ENCODE measurements at regions not wholly inside any gene's neighbourhood (a gene's known extent, or its start where the extent isn't known, plus 50 kb on each side); places are given as distances from the start of the nearest gene placed in this dataset.

DNA sequence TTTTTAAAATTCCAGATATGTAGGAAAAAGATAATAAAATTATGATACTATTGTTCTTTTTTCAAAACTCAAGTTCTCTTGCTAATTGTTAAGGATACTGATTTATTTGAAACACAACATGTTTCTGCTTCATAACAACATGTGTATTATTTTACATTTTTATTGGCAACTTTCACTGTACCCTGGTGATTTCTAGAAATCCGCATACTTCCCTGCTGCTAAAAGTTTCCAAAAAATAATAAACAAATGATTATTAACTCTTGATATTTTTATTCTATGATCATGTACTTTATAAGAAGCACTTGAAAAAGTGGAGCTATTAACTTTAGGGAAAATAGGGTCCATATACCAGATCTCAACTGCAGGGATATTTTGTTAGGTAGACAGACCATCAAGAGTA is 71.2 kb upstream of the HCCS start:
- Histone ChIP-seq H3K4me3 (ENCODE audit: low read depth, low read length) (no peak overlapping the region), H3K4me1 (ENCODE audit: control insufficient read depth, insufficient read depth, low read length) (no peaks in the 10 kb centered on the region), H3K9ac (ENCODE audit: low read length) (no peak overlapping the region), H3K9me3 (ENCODE audit: control insufficient read depth, insufficient read depth, low read depth, low read length) (peaks cover 2% of the 10 kb centered on the region; the same call in 1 of the 2 replicates), H3K36me3 (ENCODE audit: control insufficient read depth, insufficient read depth, low read length) (no peaks in the 10 kb centered on the region), H3K27me3 (ENCODE audit: control insufficient read depth, insufficient read depth, low read length) (peaks cover 3% of the 10 kb centered on the region; the same call in 1 of the 2 replicates), H3K27ac (ENCODE audit: low read depth, low read length) (no peak overlapping the region)

DNA sequence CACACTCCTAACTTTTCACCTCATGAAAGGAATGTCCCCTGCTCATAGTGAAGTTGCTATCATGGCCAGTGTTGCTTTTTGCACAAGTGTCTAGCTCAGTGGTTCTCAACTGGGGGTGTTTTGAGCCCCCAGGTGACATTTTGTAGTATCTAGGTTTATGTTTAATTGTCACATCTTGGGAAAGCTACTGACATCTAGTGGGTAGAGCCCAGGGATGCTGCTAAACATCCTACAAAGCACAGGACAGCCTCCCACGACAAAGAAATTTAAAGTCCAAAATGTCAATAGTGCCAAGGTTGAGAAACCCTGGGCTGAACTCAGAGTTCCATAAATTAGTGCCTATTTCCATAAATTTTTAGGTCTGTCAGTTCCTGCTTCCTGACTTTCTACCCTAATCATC is 70.7 kb upstream of the HCCS start:
- Histone ChIP-seq H3K9me3 (ENCODE audit: control insufficient read depth, insufficient read depth, low read depth, low read length) (peaks cover 3% of the 10 kb centered on the region; the same call in 1 of the 2 replicates), H3K4me1 (ENCODE audit: control insufficient read depth, insufficient read depth, low read length) (no peaks in the 10 kb centered on the region), H3K4me3 (ENCODE audit: low read depth, low read length) (no peak overlapping the region), H3K9ac (ENCODE audit: low read length) (no peak overlapping the region), H3K36me3 (ENCODE audit: control insufficient read depth, insufficient read depth, low read length) (no peaks in the 10 kb centered on the region), H3K27ac (ENCODE audit: low read depth, low read length) (no peak overlapping the region), H3K27me3 (ENCODE audit: control insufficient read depth, insufficient read depth, low read length) (peaks cover 3% of the 10 kb centered on the region; the same call in 1 of the 2 replicates)

DNA sequence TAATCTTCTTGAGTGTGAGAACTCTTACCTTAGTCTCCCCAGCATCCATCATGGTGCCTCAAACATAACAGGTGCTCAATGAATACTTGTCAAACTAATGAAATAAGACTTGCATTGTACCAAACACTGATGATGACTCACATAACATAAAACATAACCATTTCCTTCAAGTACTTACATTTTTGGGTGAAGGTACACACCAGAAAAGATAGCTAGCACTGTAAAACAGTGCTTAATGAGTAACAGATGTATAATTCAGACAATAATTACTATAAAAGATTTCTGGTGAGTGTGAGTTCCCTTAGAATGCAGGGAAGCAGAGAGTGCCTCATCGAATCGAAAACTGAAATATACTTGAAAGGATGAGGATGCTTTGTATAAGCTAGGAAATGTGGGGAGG is 70.1 kb upstream of the HCCS start:
- Histone ChIP-seq H3K36me3 (ENCODE audit: control insufficient read depth, insufficient read depth, low read length) (no peaks in the 10 kb centered on the region), H3K4me1 (ENCODE audit: control insufficient read depth, insufficient read depth, low read length) (no peaks in the 10 kb centered on the region), H3K9ac (ENCODE audit: low read length) (no peak overlapping the region), H3K9me3 (ENCODE audit: control insufficient read depth, insufficient read depth, low read depth, low read length) (peaks cover 3% of the 10 kb centered on the region; the same call in 1 of the 2 replicates), H3K27ac (ENCODE audit: low read depth, low read length) (no peak overlapping the region), H3K27me3 (ENCODE audit: control insufficient read depth, insufficient read depth, low read length) (peaks cover 3% of the 10 kb centered on the region; the same call in 1 of the 2 replicates), H3K4me3 (ENCODE audit: low read depth, low read length) (no peak overlapping the region)

DNA sequence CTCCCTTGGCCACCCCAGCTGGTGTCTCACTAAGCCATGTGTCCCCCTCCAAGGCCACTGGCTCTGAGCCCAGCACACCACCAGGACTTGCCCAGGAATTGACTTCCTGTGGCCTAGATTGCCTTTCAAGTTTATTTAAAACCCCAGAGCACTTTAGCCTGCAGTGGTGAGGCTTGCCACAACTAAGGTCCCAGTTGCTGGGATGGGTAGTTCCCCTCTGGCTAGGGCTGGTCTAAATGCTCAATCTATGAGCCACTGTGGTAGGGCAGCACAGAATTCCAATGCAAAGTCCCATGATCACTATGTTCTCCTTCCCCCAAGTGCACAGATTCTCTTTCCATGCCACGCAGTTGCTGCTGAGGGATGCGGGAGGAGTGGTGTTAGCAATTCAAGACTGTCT is 61.1 kb upstream of the HCCS start:
- H3K4me1 ChIP-seq (ENCODE audit: control insufficient read depth, insufficient read depth, low read length): no peaks in the 10 kb centered on the region
- no peak overlapping the region for H3K4me3 ChIP-seq (ENCODE audit: low read depth, low read length)
- H3K27ac ChIP-seq (ENCODE audit: low read depth, low read length): no peak overlapping the region
- H3K27me3 ChIP-seq (ENCODE audit: control insufficient read depth, insufficient read depth, low read length): no peaks in the 10 kb centered on the region; the same call in 1 of the 2 replicates
- H3K36me3 ChIP-seq (ENCODE audit: control insufficient read depth, insufficient read depth, low read length): no peaks in the 10 kb centered on the region
- no peaks in the 10 kb centered on the region for H3K9me3 ChIP-seq (ENCODE audit: control insufficient read depth, insufficient read depth, low read depth, low read length)
- no peak overlapping the region for H3K9ac ChIP-seq (ENCODE audit: low read length)

DNA sequence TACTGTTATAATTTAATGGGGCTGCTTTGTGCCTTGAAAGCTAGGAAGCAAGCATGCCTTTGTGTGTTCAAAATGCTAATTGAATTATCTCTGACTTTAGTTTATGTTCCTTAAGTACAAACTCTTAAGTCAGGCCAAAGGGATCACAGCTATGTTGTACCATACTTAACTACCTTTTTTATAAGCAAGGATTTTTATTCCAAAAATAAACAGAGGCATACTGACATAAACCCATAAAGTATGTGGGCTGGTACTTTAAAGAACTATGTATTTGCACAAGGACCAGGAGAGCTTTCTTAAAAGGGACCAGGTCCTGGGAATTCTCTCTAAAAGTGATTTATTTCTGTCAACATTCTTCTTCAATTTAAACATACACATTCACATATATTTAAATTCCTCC is 57.8 kb upstream of the HCCS start:
- no peak overlapping the region for H3K27ac ChIP-seq (ENCODE audit: low read depth, low read length)
- H3K4me1 ChIP-seq (ENCODE audit: control insufficient read depth, insufficient read depth, low read length): no peaks in the 10 kb centered on the region
- peaks cover under 1% of the 10 kb centered on the region; the same call in 1 of the 2 replicates for H3K27me3 ChIP-seq (ENCODE audit: control insufficient read depth, insufficient read depth, low read length)
- no peak overlapping the region for H3K9ac ChIP-seq (ENCODE audit: low read length)
- H3K9me3 ChIP-seq (ENCODE audit: control insufficient read depth, insufficient read depth, low read depth, low read length): no peaks in the 10 kb centered on the region
- no peaks in the 10 kb centered on the region for H3K36me3 ChIP-seq (ENCODE audit: control insufficient read depth, insufficient read depth, low read length)
- no peak overlapping the region for H3K4me3 ChIP-seq (ENCODE audit: low read depth, low read length)

DNA sequence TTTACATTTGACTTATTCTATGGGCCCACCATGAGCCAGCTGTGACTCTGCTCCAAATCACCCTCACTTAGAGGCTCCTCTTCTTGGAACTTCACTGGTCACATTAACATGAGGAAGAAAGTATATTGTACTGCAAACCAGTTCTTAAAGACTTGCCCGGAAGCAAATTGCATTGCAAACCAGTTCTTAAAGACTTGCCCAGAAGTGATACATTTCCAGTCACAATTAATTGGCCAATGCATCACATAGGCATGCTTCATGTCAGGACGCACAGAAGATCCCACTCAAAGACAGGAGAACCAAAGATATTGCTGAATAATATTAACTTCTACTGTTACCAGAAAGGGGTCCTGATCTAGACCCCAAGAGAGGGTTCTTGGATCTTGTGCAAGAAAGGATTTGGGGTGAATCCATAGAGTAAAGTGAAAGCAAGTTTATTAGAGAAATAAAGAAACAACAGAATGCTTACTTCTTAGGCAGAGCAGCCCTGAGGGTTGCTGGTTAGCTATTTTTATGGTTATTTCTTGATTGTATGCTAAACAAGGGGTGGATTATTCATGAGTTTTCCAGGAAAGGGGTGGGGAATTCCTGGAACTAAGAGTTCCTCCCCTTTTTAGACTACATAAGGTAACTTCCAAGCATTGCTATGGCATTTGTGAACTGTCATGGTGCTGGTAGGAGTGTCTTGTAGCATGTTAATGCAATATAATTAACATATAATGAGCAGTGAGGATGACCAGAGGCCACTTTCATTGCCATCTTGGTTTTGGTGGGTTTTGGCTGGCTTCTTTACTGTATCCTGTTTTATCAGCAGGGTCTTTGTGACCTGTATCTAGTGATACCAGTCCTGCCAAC is 54.6 kb upstream of the HCCS start:
- Histone ChIP-seq H3K4me3 (ENCODE audit: low read depth, low read length) (no peak overlapping the region), H3K27me3 (ENCODE audit: control insufficient read depth, insufficient read depth, low read length) (peaks cover 2% of the 10 kb centered on the region; the same call in 1 of the 2 replicates), H3K9me3 (ENCODE audit: control insufficient read depth, insufficient read depth, low read depth, low read length) (no peaks in the 10 kb centered on the region), H3K36me3 (ENCODE audit: control insufficient read depth, insufficient read depth, low read length) (no peaks in the 10 kb centered on the region), H3K27ac (ENCODE audit: low read depth, low read length) (no peak overlapping the region), H3K9ac (ENCODE audit: low read length) (no peak overlapping the region), H3K4me1 (ENCODE audit: control insufficient read depth, insufficient read depth, low read length) (no peaks in the 10 kb centered on the region)

DNA sequence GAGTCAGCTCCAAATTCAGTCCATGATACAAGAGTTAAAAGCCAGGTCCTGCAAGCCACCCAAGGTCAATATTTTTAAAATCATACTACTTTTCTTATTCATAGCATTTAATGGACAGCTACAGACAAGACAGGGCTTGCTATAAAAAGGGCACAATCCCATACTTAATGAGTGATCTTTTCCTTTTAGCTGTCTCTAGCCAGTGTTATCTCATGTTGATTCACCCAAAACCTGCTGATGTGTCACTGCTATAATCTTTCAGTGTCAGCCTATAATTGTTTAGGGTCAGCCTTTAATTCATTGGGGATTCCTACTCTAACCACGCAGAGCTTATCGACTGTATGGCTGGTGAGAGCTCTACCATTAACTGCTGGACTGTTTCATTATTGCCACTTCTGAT is 51.2 kb upstream of the HCCS start:
- H3K9ac ChIP-seq (ENCODE audit: low read length): no peak overlapping the region

More for the DNA sequence above, 51.2 kb upstream of the HCCS start:
- Histone ChIP-seq H3K27me3 (ENCODE audit: control insufficient read depth, insufficient read depth, low read length) (peaks cover 2% of the 10 kb centered on the region; the same call in 1 of the 2 replicates), H3K9me3 (ENCODE audit: control insufficient read depth, insufficient read depth, low read depth, low read length) (no peaks in the 10 kb centered on the region), H3K4me3 (ENCODE audit: low read depth, low read length) (no peak overlapping the region), H3K27ac (ENCODE audit: low read depth, low read length) (no peak overlapping the region), H3K4me1 (ENCODE audit: control insufficient read depth, insufficient read depth, low read length) (peaks cover 4% of the 10 kb centered on the region; the same call in 1 of the 2 replicates), H3K36me3 (ENCODE audit: control insufficient read depth, insufficient read depth, low read length) (no peaks in the 10 kb centered on the region)

Measured in HUES6 (cell line).